Erythroblast (primary cell): ENCODE measurements at regions not wholly inside any gene's neighbourhood (a gene's known extent, or its start where the extent isn't known, plus 50 kb on each side); places are given as distances from the start of the nearest gene placed in this dataset.

Experiments used
- GATA1 ChIP-seq: IDR thresholded peaks from 2 replicates; pipeline ENCODE4 v1.6.1; 2011; ENCODE audit warnings: low read depth, mild to moderate bottlenecking, control low read depth, low read length, moderate library complexity
- POLR2A ChIP-seq: IDR thresholded peaks from 2 replicates; pipeline ENCODE4 v1.6.1; 2011; ENCODE audit warnings: mild to moderate bottlenecking, low read length

DNA sequence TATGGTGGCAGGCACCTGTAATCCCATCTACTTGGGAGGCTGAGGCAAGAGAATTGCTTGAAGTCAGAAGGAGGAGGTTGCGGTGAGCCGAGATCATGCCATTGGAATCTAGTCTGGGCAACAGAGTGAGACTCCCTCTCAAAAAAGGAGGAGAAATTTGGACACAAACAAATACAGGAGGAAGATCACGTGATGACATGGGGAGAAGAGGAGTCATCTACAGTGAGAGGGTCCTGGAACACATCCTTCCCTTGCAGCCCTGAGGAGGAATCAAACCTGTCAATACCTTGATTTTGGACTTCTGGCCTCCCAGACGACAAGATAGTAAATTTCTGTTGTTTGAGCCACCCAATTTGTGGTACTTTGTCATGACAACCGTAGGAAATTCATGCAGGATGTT, 671.9 kb upstream of the EEF2KMT start:
- TF ChIP-seq POLR2A (no peak), GATA1 (no peak)
